OCI-LY1 (cell line): ENCODE measurements at regions not wholly inside any gene's neighbourhood (a gene's known extent, or its start where the extent isn't known, plus 50 kb on each side); places are given as distances from the start of the nearest gene placed in this dataset.

Experiments used
- H2AFZ ChIP-seq: fragments of 200-600 bp; sonication (generic), shearing (Covaris generic); 2 replicates; pipeline ENCODE4 v1.6.0; 2014; ENCODE audit warnings: antibody characterized with exemption, mild to moderate bottlenecking, low read length
- H3F3A ChIP-seq: fragments of 200-600 bp; sonication (generic), shearing (Covaris generic); 2 replicates; pipeline ENCODE4 v1.6.0; 2014; ENCODE audit warnings: mild to moderate bottlenecking, antibody characterized with exemption, low read length, moderate library complexity; ENCODE audit not compliant: insufficient read depth
- H3K27ac ChIP-seq: fragments of 200-600 bp; sonication (generic); 2 replicates; pipeline ENCODE4 v1.5.1; 2014; ENCODE audit warnings: low read length, mixed run types, mild to moderate bottlenecking, low read depth; ENCODE audit not compliant: poor library complexity, severe bottlenecking
- H3K27me3 ChIP-seq: fragments of 200-600 bp; sonication (generic); 2 replicates; pipeline ENCODE4 v1.6.0; 2014; ENCODE audit warnings: antibody characterized with exemption, mild to moderate bottlenecking, low read length, moderate library complexity; ENCODE audit not compliant: insufficient read depth
- H3K36me3 ChIP-seq: fragments of 200-600 bp; sonication (generic); 2 replicates; pipeline ENCODE4 v1.6.1; 2014; ENCODE audit warnings: mild to moderate bottlenecking, antibody characterized with exemption, low read length, moderate library complexity, mixed read lengths; ENCODE audit not compliant: insufficient read depth
- H3K4me1 ChIP-seq: fragments of 200-600 bp; sonication (generic); 2 replicates; pipeline ENCODE4 v1.5.1; 2014; ENCODE audit warnings: mild to moderate bottlenecking, low read length, moderate library complexity; ENCODE audit not compliant: insufficient read depth, severe bottlenecking
- H3K4me2 ChIP-seq: fragments of 200-600 bp; sonication (generic), shearing (Covaris generic); 2 replicates; pipeline ENCODE4 v1.6.1; 2014; ENCODE audit warnings: low read length
- H3K4me3 ChIP-seq: fragments of 200-600 bp; sonication (generic); 2 replicates; pipeline ENCODE4 v1.5.1; 2014; ENCODE audit warnings: low read length, low read depth, mild to moderate bottlenecking, mixed read lengths; ENCODE audit not compliant: poor library complexity, severe bottlenecking
- H3K79me2 ChIP-seq: fragments of 200-600 bp; shearing (Covaris generic); 2 replicates; pipeline ENCODE4 v1.6.1; 2016; ENCODE audit warnings: mixed run types, low read length, mixed read lengths; ENCODE audit not compliant: insufficient read depth
- H3K9ac ChIP-seq: fragments of 200-600 bp; sonication (generic), shearing (Covaris generic); 2 replicates; pipeline ENCODE4 v1.6.1; 2014; ENCODE audit warnings: mild to moderate bottlenecking, low read length, mixed read lengths
- H3K9me2 ChIP-seq: fragments of 200-600 bp; sonication (generic), shearing (Covaris generic); 2 replicates; pipeline ENCODE4 v1.6.1; 2014; ENCODE audit warnings: low read depth, mild to moderate bottlenecking, low read length, mixed read lengths
- H3K9me3 ChIP-seq: fragments of 200-600 bp; shearing (Covaris generic); 2 replicates; pipeline ENCODE4 v1.6.1; 2014; ENCODE audit warnings: low read length, mixed read lengths
- H4K20me1 ChIP-seq: fragments of 200-600 bp; sonication (generic), shearing (Covaris generic); 2 replicates; pipeline ENCODE4 v1.6.0; 2016; ENCODE audit warnings: mild to moderate bottlenecking, low read length; ENCODE audit not compliant: insufficient read depth
- EZH2 ChIP-seq: fragments of 200-600 bp; sonication (generic), shearing (Covaris generic); IDR thresholded peaks from 2 replicates; pipeline ENCODE4 v1.8.0; 2017; ENCODE audit warnings: borderline replicate concordance, mixed run types, mild to moderate bottlenecking, antibody characterized with exemption, low read length, moderate library complexity, mixed read lengths
- TF ChIP-seq, protein P1 (sequence below): fragments of 200-600 bp; sonication (generic), shearing (Covaris generic); IDR thresholded peaks from 2 replicates; pipeline ENCODE4 v1.5.1; 2017; ENCODE audit warnings: mild to moderate bottlenecking, antibody characterized with exemption, low read length, moderate library complexity, mixed read lengths

- TF ChIP-seq, protein P1, sequence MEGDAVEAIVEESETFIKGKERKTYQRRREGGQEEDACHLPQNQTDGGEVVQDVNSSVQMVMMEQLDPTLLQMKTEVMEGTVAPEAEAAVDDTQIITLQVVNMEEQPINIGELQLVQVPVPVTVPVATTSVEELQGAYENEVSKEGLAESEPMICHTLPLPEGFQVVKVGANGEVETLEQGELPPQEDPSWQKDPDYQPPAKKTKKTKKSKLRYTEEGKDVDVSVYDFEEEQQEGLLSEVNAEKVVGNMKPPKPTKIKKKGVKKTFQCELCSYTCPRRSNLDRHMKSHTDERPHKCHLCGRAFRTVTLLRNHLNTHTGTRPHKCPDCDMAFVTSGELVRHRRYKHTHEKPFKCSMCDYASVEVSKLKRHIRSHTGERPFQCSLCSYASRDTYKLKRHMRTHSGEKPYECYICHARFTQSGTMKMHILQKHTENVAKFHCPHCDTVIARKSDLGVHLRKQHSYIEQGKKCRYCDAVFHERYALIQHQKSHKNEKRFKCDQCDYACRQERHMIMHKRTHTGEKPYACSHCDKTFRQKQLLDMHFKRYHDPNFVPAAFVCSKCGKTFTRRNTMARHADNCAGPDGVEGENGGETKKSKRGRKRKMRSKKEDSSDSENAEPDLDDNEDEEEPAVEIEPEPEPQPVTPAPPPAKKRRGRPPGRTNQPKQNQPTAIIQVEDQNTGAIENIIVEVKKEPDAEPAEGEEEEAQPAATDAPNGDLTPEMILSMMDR, result no peak
- no peak for TF ChIP-seq EZH2
- Histone ChIP-seq H3F3A (no peaks in the 10 kb centered on the region), H2AFZ (no peak overlapping the region), H3K9ac (peak overlapping the region; percentile 55; the same call in 1 of the 2 replicates), H3K27ac (no peak overlapping the region), H3K4me2 (peak overlapping the region; percentile 76), H3K4me3 (peak overlapping the region; percentile 66), H3K4me1 (peaks cover 11% of the 10 kb centered on the region), H3K79me2 (no peaks in the 10 kb centered on the region), H3K36me3 (no peaks in the 10 kb centered on the region), H3K27me3 (no peaks in the 10 kb centered on the region), H3K9me3 (no peaks in the 10 kb centered on the region), H3K9me2 (no peaks in the 10 kb centered on the region), H4K20me1 (no peaks in the 10 kb centered on the region)
Observed at GRCh38 chr1:90850181-90850897, 133.2 kb upstream of the BARHL2 start.

DNA sequence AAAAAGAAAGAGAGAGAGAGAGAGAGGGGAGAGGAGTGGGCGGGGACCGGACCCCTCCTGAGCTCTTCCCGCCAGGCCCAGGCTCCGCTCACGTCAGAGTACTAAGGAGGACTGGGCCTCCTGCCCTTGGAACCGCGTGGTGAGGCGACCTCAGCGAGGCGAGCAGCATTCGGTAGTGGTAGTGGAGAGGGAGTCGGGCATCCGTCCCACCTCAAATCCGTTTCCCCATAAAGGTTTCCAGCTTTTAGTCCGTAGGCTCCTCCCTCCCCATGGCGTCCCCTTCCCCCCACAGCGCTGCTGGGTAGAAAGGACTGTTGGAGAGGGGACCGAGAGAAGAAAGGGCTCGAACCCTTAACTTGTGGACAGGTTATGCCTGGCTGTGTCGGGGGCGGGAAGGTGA, 124.4 kb upstream of the BARHL2 start:
- Histone ChIP-seq H3K4me1 (no peaks in the 10 kb centered on the region), H3F3A (no peaks in the 10 kb centered on the region), H3K79me2 (no peaks in the 10 kb centered on the region), H2AFZ (no peak overlapping the region), H3K4me2 (no peak overlapping the region), H3K9ac (no peak overlapping the region), H3K27me3 (peaks cover 9% of the 10 kb centered on the region; the same call in 1 of the 2 replicates), H3K9me3 (no peaks in the 10 kb centered on the region), H3K4me3 (no peak overlapping the region), H3K27ac (no peak overlapping the region), H4K20me1 (no peaks in the 10 kb centered on the region), H3K36me3 (no peaks in the 10 kb centered on the region), H3K9me2 (no peaks in the 10 kb centered on the region)
- TF ChIP-seq, protein P1, result no peak
- no peak for TF ChIP-seq EZH2

GRCh38 chr1:90840352-90840751, 123.2 kb upstream of the BARHL2 start:
- no peaks in the 10 kb centered on the region for H4K20me1 ChIP-seq
- no peak overlapping the region for H3K27ac ChIP-seq
- H3K4me3 ChIP-seq, result no peak overlapping the region
- no peaks in the 10 kb centered on the region for H3K9me2 ChIP-seq
- no peak overlapping the region for H2AFZ ChIP-seq
- H3K79me2 ChIP-seq, result no peaks in the 10 kb centered on the region
- no peaks in the 10 kb centered on the region for H3K36me3 ChIP-seq
- H3K9ac ChIP-seq, result no peak overlapping the region
- H3K9me3 ChIP-seq, result no peaks in the 10 kb centered on the region
- no peaks in the 10 kb centered on the region for H3F3A ChIP-seq
- H3K4me2 ChIP-seq, result no peak overlapping the region
- H3K27me3 ChIP-seq, result peaks cover 9% of the 10 kb centered on the region; the same call in 1 of the 2 replicates
- no peaks in the 10 kb centered on the region for H3K4me1 ChIP-seq
- no peak for TF ChIP-seq EZH2

DNA sequence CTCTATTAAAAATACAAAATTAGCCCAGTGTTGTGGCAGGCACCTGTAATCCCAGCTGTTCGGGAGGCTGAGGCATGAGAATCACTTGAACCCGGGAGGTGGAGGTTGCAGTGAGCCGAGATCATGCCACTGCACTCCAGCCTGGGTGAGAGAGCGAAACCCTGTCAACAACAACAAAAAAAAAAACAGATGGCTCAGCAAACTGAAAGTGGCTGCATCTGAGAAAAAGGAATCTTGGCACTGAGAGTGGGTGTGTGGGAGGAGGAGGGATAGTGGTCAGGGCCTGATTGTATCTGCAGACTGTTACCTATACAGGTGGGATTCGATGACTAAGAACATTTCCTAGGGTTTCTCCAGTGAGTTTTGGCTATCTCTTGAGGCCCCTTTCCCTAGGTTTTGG, 122.2 kb upstream of the BARHL2 start:
- no peak overlapping the region for H3K4me2 ChIP-seq
- H3K4me1 ChIP-seq, result no peaks in the 10 kb centered on the region
- peaks cover 9% of the 10 kb centered on the region; the same call in 1 of the 2 replicates for H3K27me3 ChIP-seq

More for the DNA sequence above, 122.2 kb upstream of the BARHL2 start:
- no peak overlapping the region for H3K27ac ChIP-seq
- no peaks in the 10 kb centered on the region for H3F3A ChIP-seq
- no peaks in the 10 kb centered on the region for H3K79me2 ChIP-seq
- no peaks in the 10 kb centered on the region for H3K9me3 ChIP-seq
- H4K20me1 ChIP-seq, result no peaks in the 10 kb centered on the region
- H3K9ac ChIP-seq, result no peak overlapping the region
- no peak overlapping the region for H2AFZ ChIP-seq
- no peak overlapping the region for H3K4me3 ChIP-seq
- no peaks in the 10 kb centered on the region for H3K36me3 ChIP-seq
- TF ChIP-seq, protein P1, result no peak
- H3K9me2 ChIP-seq, result no peaks in the 10 kb centered on the region
